ENCODE measurements at regions not wholly inside any gene's neighbourhood (a gene's known extent, or its start where the extent isn't known, plus 50 kb on each side); places are given as distances from the start of the nearest gene placed in this dataset.

DNA sequence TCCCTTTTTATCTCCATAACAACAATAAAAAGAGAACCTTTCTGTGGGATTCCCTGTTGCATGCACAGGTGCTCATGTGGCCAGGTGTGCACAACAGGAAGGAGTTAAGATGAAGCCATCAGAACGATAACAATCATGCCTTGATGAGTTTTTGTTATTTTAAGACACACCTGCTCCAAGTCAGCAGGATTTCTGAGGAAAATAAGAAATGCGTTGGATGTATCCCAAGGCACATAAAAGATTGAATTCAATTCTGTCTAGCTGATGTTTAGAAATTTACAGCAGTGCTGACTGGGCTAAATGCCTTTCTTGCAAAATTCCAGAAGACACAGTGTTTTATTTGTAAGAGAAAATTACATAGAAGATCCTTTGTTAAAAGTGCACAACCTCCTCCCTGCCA lies 1678.2 kb downstream of the ARAP2 start:
- Histone ChIP-seq H3K27ac (ENCODE audit: low read depth in 1 of 2, low read length in 2 of 2) (no peak overlapping the region), H3K4me1 (ENCODE audit: insufficient read depth, low read length) (no peaks in the 10 kb centered on the region), H3K36me3 (ENCODE audit: insufficient read depth, low read length) (no peaks in the 10 kb centered on the region), H3K27me3 (ENCODE audit: control insufficient read depth in 1 of 2, insufficient read depth in 2 of 2, low read length in 2 of 2) (no peaks in the 10 kb centered on the region), H3K4me3 (ENCODE audit: low read length) (no peak overlapping the region), H3K9me3 (ENCODE audit: control insufficient read depth in 1 of 2, insufficient read depth in 1 of 2, low read length in 2 of 2) (peaks cover 0 to 4% of the 10 kb centered on the region in 2 experiments)
- H3K4me3 Mint-ChIP-seq = no peak overlapping the region
- no peak for DNase-seq
- no peaks in the 10 kb centered on the region for H3K4me1 Mint-ChIP-seq (ENCODE audit: low read depth)
- no peaks in the 10 kb centered on the region for H3K36me3 Mint-ChIP-seq (ENCODE audit: low read depth)
- CTCF ChIA-PET = no interaction called here
- TF ChIP-seq, protein P1, sequence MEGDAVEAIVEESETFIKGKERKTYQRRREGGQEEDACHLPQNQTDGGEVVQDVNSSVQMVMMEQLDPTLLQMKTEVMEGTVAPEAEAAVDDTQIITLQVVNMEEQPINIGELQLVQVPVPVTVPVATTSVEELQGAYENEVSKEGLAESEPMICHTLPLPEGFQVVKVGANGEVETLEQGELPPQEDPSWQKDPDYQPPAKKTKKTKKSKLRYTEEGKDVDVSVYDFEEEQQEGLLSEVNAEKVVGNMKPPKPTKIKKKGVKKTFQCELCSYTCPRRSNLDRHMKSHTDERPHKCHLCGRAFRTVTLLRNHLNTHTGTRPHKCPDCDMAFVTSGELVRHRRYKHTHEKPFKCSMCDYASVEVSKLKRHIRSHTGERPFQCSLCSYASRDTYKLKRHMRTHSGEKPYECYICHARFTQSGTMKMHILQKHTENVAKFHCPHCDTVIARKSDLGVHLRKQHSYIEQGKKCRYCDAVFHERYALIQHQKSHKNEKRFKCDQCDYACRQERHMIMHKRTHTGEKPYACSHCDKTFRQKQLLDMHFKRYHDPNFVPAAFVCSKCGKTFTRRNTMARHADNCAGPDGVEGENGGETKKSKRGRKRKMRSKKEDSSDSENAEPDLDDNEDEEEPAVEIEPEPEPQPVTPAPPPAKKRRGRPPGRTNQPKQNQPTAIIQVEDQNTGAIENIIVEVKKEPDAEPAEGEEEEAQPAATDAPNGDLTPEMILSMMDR (IDR thresholded peaks at IDR 0.05) = no peak
- POLR2A ChIA-PET = no interaction called here
- no peaks in the 10 kb centered on the region for H3K9me3 Mint-ChIP-seq
- no peaks in the 10 kb centered on the region for H3K27me3 Mint-ChIP-seq
- intact Hi-C loops (cut with DNase I, micrococcal nuclease) = no loop called here
- ATAC-seq (ENCODE audit: poor library complexity) = no peak
- H3K27ac Mint-ChIP-seq = no peak overlapping the region

DNA sequence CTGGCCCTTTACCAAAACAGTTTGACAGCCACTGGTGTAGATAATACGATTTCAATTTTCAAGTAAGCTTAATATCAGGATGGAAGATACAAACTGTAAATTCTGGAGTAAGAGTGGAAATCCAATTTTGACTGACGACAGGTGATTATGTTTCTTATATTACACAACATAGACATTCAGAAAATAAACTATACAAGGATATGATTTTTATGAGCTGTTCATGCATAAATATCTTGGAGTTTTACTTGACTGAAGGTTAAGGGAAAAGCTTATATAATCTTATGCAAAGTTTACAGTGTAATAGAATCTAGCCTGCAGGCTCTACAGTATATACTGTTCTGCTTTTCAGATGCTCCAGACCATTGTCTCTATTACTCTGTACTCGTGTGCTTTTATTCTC lies 1672.3 kb downstream of the ARAP2 start:
- intact Hi-C loops (cut with DNase I, micrococcal nuclease) = no loop called here
- peaks cover 10% of the 10 kb centered on the region for H3K9me3 Mint-ChIP-seq
- DNase-seq (no peak), ATAC-seq (ENCODE audit: poor library complexity) (no peak)
- no peak overlapping the region for H3K27ac Mint-ChIP-seq
- Histone ChIP-seq H3K4me1 (ENCODE audit: insufficient read depth, low read length) (no peaks in the 10 kb centered on the region), H3K27ac (ENCODE audit: low read depth in 1 of 2, low read length in 2 of 2) (no peak overlapping the region), H3K9me3 (ENCODE audit: control insufficient read depth in 1 of 2, insufficient read depth in 1 of 2, low read length in 2 of 2) (peaks cover 0 to 4% of the 10 kb centered on the region in 2 experiments), H3K27me3 (ENCODE audit: control insufficient read depth in 1 of 2, insufficient read depth in 2 of 2, low read length in 2 of 2) (no peaks in the 10 kb centered on the region), H3K4me3 (ENCODE audit: low read length) (no peak overlapping the region), H3K36me3 (ENCODE audit: insufficient read depth, low read length) (no peaks in the 10 kb centered on the region)
- ChIA-PET CTCF (no interaction called here), POLR2A (no interaction called here)
- TF ChIP-seq, protein P1 (IDR thresholded peaks at IDR 0.05) = no peak
- H3K36me3 Mint-ChIP-seq (ENCODE audit: low read depth) = no peaks in the 10 kb centered on the region
- no peak overlapping the region for H3K4me3 Mint-ChIP-seq
- no peaks in the 10 kb centered on the region for H3K27me3 Mint-ChIP-seq
- H3K4me1 Mint-ChIP-seq (ENCODE audit: low read depth) = no peaks in the 10 kb centered on the region

DNA sequence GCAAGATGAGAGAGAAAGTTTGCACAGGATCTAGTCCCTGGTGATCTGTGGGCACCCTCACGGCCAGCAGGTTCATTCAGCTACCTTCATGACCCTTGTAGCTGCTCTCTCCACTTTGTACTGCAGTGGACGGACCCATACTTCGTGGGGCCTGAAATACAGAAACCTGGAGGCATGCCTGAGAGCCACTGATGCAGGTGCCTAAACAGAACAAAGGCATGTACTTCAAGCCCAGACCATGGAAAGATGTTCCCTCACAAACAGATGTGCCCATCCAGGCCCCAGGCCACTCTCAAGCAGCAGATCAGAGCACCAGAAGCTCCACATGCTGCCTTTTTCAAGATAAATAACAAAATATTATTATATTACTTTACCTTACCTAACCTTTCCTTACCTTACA lies 1629.0 kb downstream of the ARAP2 start:
- H3K27ac ChIP-seq (ENCODE audit: low read depth in 1 of 2, low read length in 2 of 2) = no peak overlapping the region
- POLR2A ChIA-PET = no interaction called here
- Mint-ChIP-seq H3K36me3 (ENCODE audit: low read depth) (no peaks in the 10 kb centered on the region), H3K27me3 (no peaks in the 10 kb centered on the region), H3K9me3 (peaks cover 6% of the 10 kb centered on the region), H3K4me1 (ENCODE audit: low read depth) (no peaks in the 10 kb centered on the region), H3K27ac (no peak overlapping the region), H3K4me3 (no peak overlapping the region)
- no peaks in the 10 kb centered on the region for H3K27me3 ChIP-seq (ENCODE audit: control insufficient read depth in 1 of 2, insufficient read depth in 2 of 2, low read length in 2 of 2)
- no peaks in the 10 kb centered on the region for H3K36me3 ChIP-seq (ENCODE audit: insufficient read depth, low read length)
- CTCF ChIA-PET = no interaction called here
- peaks cover 0 to 3% of the 10 kb centered on the region in 2 experiments for H3K9me3 ChIP-seq (ENCODE audit: control insufficient read depth in 1 of 2, insufficient read depth in 1 of 2, low read length in 2 of 2)
- no peak overlapping the region for H3K4me3 ChIP-seq (ENCODE audit: low read length)
- intact Hi-C loops (cut with DNase I, micrococcal nuclease) = no loop called here
- no peaks in the 10 kb centered on the region for H3K4me1 ChIP-seq (ENCODE audit: insufficient read depth, low read length)
- ATAC-seq (ENCODE audit: poor library complexity) (no peak), DNase-seq (no peak)
- TF ChIP-seq, protein P1 (IDR thresholded peaks at IDR 0.05) = no peak
